Panc1 (cell line): ENCODE measurements at regions not wholly inside any gene's neighbourhood (a gene's known extent, or its start where the extent isn't known, plus 50 kb on each side); places are given as distances from the start of the nearest gene placed in this dataset.

ENCODE experiments used
- POLR2AphosphoS5 ChIP-seq: IDR thresholded peaks from 2 replicates; pipeline ENCODE4 v1.6.1; 2012; ENCODE audit warnings: mild to moderate bottlenecking, low read depth, low read length, moderate library complexity
- TF ChIP-seq, protein P1 (sequence below), 2 experiments: IDR thresholded peaks; 2 replicates each; pipeline ENCODE4 v1.6.1; 2011 to 2012; ENCODE audit warnings: low read depth in 2 of 2, control low read depth in 1 of 2, low read length in 1 of 2, mild to moderate bottlenecking in 1 of 2, moderate library complexity in 1 of 2; ENCODE audit not compliant: insufficient read depth in 1 of 2
- TF ChIP-seq, protein P2 (sequence below): fragments of 450-650 bp; IDR thresholded peaks from 2 replicates; pipeline ENCODE4 v1.5.1; 2017; ENCODE audit warnings: mild to moderate bottlenecking

DNA sequence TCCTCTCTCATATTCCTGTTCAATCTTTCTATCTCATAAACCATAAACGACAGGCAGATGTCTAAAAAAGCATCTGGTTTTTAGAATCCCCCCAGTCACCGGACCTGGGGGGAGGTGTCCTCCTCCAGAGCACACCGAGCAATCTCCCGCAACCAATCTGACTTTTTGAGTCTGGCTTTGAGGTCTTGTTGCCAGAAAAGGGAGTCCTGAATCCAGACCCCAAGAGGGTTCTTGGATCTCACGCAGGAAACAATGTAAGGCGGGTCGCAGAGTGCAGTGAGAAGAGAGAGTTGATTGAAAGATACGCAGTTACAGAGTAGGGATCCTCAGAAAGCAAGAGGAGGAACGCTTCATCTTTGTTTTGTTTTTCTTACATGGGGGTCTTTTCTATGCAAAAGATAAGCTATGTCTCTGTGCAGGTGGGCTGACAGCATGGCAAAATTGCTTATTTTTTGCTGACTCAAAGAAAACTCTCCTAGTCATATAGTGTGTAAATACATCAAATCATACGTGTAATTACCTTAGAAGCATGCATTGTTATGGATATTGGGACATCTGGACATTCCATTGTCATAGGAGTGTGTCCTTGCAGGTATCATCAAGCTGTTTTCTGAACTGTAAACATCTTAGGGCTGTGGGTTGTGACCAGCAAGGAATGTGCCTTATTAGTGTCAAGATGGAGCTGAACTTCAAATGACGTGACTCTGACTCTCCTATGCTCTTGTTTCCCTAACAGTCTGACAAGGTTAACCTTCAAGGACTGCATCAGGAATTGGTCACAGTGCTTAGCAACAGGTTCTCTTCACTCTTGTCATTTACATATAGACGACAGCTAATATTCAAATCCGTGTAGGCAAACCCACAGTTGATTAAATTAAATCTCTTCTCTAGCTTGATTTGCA, 159.3 kb upstream of the DAPK1 start:
- TF ChIP-seq, protein P1, sequence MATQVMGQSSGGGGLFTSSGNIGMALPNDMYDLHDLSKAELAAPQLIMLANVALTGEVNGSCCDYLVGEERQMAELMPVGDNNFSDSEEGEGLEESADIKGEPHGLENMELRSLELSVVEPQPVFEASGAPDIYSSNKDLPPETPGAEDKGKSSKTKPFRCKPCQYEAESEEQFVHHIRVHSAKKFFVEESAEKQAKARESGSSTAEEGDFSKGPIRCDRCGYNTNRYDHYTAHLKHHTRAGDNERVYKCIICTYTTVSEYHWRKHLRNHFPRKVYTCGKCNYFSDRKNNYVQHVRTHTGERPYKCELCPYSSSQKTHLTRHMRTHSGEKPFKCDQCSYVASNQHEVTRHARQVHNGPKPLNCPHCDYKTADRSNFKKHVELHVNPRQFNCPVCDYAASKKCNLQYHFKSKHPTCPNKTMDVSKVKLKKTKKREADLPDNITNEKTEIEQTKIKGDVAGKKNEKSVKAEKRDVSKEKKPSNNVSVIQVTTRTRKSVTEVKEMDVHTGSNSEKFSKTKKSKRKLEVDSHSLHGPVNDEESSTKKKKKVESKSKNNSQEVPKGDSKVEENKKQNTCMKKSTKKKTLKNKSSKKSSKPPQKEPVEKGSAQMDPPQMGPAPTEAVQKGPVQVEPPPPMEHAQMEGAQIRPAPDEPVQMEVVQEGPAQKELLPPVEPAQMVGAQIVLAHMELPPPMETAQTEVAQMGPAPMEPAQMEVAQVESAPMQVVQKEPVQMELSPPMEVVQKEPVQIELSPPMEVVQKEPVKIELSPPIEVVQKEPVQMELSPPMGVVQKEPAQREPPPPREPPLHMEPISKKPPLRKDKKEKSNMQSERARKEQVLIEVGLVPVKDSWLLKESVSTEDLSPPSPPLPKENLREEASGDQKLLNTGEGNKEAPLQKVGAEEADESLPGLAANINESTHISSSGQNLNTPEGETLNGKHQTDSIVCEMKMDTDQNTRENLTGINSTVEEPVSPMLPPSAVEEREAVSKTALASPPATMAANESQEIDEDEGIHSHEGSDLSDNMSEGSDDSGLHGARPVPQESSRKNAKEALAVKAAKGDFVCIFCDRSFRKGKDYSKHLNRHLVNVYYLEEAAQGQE (IDR thresholded peaks at IDR 0.05; ENCODE audit: insufficient read depth in 1 of 2, low read depth in 2 of 2, low read length in 1 of 2): no peak
- TF ChIP-seq, protein P2, sequence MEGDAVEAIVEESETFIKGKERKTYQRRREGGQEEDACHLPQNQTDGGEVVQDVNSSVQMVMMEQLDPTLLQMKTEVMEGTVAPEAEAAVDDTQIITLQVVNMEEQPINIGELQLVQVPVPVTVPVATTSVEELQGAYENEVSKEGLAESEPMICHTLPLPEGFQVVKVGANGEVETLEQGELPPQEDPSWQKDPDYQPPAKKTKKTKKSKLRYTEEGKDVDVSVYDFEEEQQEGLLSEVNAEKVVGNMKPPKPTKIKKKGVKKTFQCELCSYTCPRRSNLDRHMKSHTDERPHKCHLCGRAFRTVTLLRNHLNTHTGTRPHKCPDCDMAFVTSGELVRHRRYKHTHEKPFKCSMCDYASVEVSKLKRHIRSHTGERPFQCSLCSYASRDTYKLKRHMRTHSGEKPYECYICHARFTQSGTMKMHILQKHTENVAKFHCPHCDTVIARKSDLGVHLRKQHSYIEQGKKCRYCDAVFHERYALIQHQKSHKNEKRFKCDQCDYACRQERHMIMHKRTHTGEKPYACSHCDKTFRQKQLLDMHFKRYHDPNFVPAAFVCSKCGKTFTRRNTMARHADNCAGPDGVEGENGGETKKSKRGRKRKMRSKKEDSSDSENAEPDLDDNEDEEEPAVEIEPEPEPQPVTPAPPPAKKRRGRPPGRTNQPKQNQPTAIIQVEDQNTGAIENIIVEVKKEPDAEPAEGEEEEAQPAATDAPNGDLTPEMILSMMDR: no peak
- no peak for TF ChIP-seq POLR2AphosphoS5
